Uterus (tissue), 2 donors: ENCODE measurements at regions not wholly inside any gene's neighbourhood (a gene's known extent, or its start where the extent isn't known, plus 50 kb on each side); places are given as distances from the start of the nearest gene placed in this dataset.

ENCODE experiments used
- POLR2A ChIP-seq, 2 donors: fragments of 450-650 bp; IDR thresholded peaks; one replicate each; pipeline ENCODE4 v1.6.1; 2016; ENCODE audit warnings: antibody characterized with exemption in 2 of 2, mild to moderate bottlenecking in 1 of 2, moderate library complexity in 1 of 2
- TF ChIP-seq, protein P1 (sequence below), 4 experiments: fragments of 200-600 bp in 2 of 4; fragments of 450-650 bp in 2 of 4; sonication (generic) in 2 of 4; IDR thresholded peaks; one replicate each; pipeline ENCODE4 v1.5.1; 2016 to 2019; ENCODE audit warnings: antibody characterized with exemption in 4 of 4, mild to moderate bottlenecking in 2 of 4, moderate library complexity in 1 of 4

DNA sequence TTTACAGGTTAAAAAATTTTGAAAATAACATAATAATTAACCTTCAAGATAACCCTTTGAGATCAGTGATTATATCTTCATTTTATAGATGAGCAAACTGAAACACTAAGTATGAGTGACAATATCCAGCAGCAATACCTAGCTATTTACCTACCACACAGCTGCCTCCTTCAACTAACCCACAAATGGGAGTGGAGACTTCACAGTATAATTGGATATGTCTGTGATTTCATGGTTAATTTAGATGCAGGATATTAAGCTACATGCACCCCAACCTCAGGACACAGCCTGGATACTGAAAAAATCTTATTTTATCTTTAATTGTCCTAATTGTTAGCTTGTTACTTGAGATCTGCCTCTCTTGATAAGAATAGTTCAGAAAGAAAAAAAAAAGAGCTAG is 297.2 kb upstream of the ANO5 start:
- TF ChIP-seq, protein P1, sequence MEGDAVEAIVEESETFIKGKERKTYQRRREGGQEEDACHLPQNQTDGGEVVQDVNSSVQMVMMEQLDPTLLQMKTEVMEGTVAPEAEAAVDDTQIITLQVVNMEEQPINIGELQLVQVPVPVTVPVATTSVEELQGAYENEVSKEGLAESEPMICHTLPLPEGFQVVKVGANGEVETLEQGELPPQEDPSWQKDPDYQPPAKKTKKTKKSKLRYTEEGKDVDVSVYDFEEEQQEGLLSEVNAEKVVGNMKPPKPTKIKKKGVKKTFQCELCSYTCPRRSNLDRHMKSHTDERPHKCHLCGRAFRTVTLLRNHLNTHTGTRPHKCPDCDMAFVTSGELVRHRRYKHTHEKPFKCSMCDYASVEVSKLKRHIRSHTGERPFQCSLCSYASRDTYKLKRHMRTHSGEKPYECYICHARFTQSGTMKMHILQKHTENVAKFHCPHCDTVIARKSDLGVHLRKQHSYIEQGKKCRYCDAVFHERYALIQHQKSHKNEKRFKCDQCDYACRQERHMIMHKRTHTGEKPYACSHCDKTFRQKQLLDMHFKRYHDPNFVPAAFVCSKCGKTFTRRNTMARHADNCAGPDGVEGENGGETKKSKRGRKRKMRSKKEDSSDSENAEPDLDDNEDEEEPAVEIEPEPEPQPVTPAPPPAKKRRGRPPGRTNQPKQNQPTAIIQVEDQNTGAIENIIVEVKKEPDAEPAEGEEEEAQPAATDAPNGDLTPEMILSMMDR (IDR thresholded peaks at IDR 0.05): no peak
- no peak for TF ChIP-seq POLR2A (IDR thresholded peaks at IDR 0.05)
